ENCODE measurements at regions not wholly inside any gene's neighbourhood (a gene's known extent, or its start where the extent isn't known, plus 50 kb on each side); places are given as distances from the start of the nearest gene placed in this dataset.
"Not testable (repeated sequence)": the region's sequence is repeated elsewhere in the genome, so short reads cannot be mapped to it uniquely, and the experiment has no call there.

GRCh38 chr10:61262486-61263261, 190.5 kb downstream of the TMEM26 start:
- no peak for DNase-seq

GRCh38 chr10:61257956-61258496, 195.2 kb downstream of the TMEM26 start:
- no peak for DNase-seq

- no peak for DNase-seq
These were observed 196.0 kb downstream of the TMEM26 start for GRCh38 chr10:61257136-61257535.

- not testable (repeated sequence) for DNase-seq
These were observed 200.9 kb downstream of the TMEM26 start for GRCh38 chr10:61252326-61252725.

- DNase-seq: no peak
These were observed 202.1 kb downstream of the TMEM26 start for GRCh38 chr10:61251089-61251488.

- peak; percentile 18 for DNase-seq
These were observed 203.1 kb downstream of the TMEM26 start for GRCh38 chr10:61250131-61250530.

GRCh38 chr10:61248013-61248412, 205.2 kb downstream of the TMEM26 start:
- no peak for DNase-seq

GRCh38 chr10:61244261-61244775, 208.9 kb downstream of the TMEM26 start:
- DNase-seq: peak; percentile 4

- no peak for DNase-seq
These were observed 220.4 kb downstream of the TMEM26 start for GRCh38 chr10:61232780-61233179.

- DNase-seq: no peak
These were observed 227.2 kb downstream of the TMEM26 start for GRCh38 chr10:61225939-61226338.

- no peak for DNase-seq
These were observed 229.6 kb downstream of the TMEM26 start for GRCh38 chr10:61223576-61223975.

GRCh38 chr10:61219696-61220095, 233.5 kb downstream of the TMEM26 start:
- no peak for DNase-seq

- no peak for DNase-seq
These were observed 235.2 kb downstream of the TMEM26 start for GRCh38 chr10:61217851-61218565.

GRCh38 chr10:61215246-61215645, 237.9 kb downstream of the TMEM26 start:
- DNase-seq: no peak

- no peak for DNase-seq
These were observed 241.7 kb downstream of the TMEM26 start for GRCh38 chr10:61211468-61211867.

- no peak for DNase-seq
These were observed 253.1 kb upstream of the RHOBTB1 start for GRCh38 chr10:61197057-61197456.

GRCh38 chr10:61195211-61195610, 251.2 kb upstream of the RHOBTB1 start:
- no peak for DNase-seq

GRCh38 chr10:61192589-61192988, 248.6 kb upstream of the RHOBTB1 start:
- not testable (repeated sequence) for DNase-seq

GRCh38 chr10:61192042-61192441, 248.1 kb upstream of the RHOBTB1 start:
- DNase-seq: no peak

- no peak for DNase-seq
These were observed 245.9 kb upstream of the RHOBTB1 start for GRCh38 chr10:61189912-61190311.

- DNase-seq: no peak
These were observed 244.7 kb upstream of the RHOBTB1 start for GRCh38 chr10:61188691-61189090.

GRCh38 chr10:61188101-61188500, 244.1 kb upstream of the RHOBTB1 start:
- no peak for DNase-seq

GRCh38 chr10:61187601-61188000, 243.6 kb upstream of the RHOBTB1 start:
- no peak for DNase-seq

- no peak for DNase-seq
These were observed 242.4 kb upstream of the RHOBTB1 start for GRCh38 chr10:61186408-61186807.

Measured in NCI-H2227 treated with DMSO at 0.1 percent for 48 hours (cell line).